HCT116 (cell line): ENCODE measurements at regions not wholly inside any gene's neighbourhood (a gene's known extent, or its start where the extent isn't known, plus 50 kb on each side); places are given as distances from the start of the nearest gene placed in this dataset.

Experiments used
- ATAC-seq: fragments of 200-7000 bp; cut with Tn5 transposase; 2 replicates; pipeline ENCODE4 v1.9.1; 2020; ENCODE audit warnings: mild to moderate bottlenecking, moderate library complexity
- BruUV-seq: library from RNA; stranded (reverse); fragments of 400-500 nt; replicated peaks from 2 replicates; lab custom pipeline; 2021; lab: Mats Ljungman, UMichigan
- CTCF ChIA-PET: fragments of 300-600 bp; sonication (Branson Sonifier 250); formaldehyde crosslinking; loops from one replicate; lab custom pipeline; 2021; ENCODE audit warnings: antibody characterized with exemption; lab: Charles Lee
- POLR2A ChIA-PET: fragments of 300-600, 350-600 bp; sonication (Branson Sonifier 250); formaldehyde crosslinking; loops from one replicate; lab custom pipeline; 2021; ENCODE audit warnings: antibody characterized with exemption; lab: Charles Lee
- RAD21 ChIA-PET, 2 experiments: fragments of 300-600 bp; sonication (Branson Sonifier 250); formaldehyde crosslinking; loops; one replicate each; lab custom pipeline; 2023; ENCODE audit warnings: low total read pairs in 2 of 2; ENCODE audit not compliant: uncharacterized antibody in 2 of 2, unreplicated experiment in 2 of 2, low non-redundant PET in 1 of 2; lab: Charles Lee
- DNase-seq: peaks from one replicate; pipeline ENCODE4 v3.0.0-alpha.2; 2010; ENCODE audit warnings: low read depth, low spot score
- H2AFZ ChIP-seq: fragments of 200-600 bp; shearing (Covaris generic), sonication (generic); 2 replicates; pipeline ENCODE4 v1.6.1; 2017; ENCODE audit warnings: low read depth, mixed run types, mixed read lengths, antibody characterized with exemption, low read length; ENCODE audit not compliant: poor library complexity, severe bottlenecking
- H3K27ac ChIP-seq: 2 replicates; pipeline ENCODE4 v1.5.1; 2012; ENCODE audit warnings: low read depth, low read length
- H3K27me3 ChIP-seq: fragments of 200-600 bp; sonication (generic); 2 replicates; pipeline ENCODE4 v1.6.1; 2016; ENCODE audit warnings: mixed run types, low read length, mixed read lengths; ENCODE audit not compliant: insufficient read depth
- H3K36me3 ChIP-seq, 2 experiments: fragments of 200-500 bp in 1 of 2; fragments of 200-600 bp in 1 of 2; sonication (Bioruptor generic) in 1 of 2; sonication (generic) in 1 of 2; 2 replicates each; pipeline versions ENCODE4 v1.5.1 to v1.6.1; 2014 to 2016; ENCODE audit warnings: low read length in 2 of 2, inconsistent platforms in 1 of 2, mixed read lengths in 1 of 2, mixed run types in 1 of 2; ENCODE audit not compliant: insufficient read depth in 2 of 2, control insufficient read depth in 1 of 2
- H3K4me1 ChIP-seq, 2 experiments: fragments of 200-600 bp in 1 of 2; sonication (generic) in 1 of 2; 2 replicates each; pipeline versions ENCODE4 v1.5.1 to v1.6.1; 2012 to 2017; ENCODE audit warnings: low read length in 2 of 2, inconsistent platforms in 1 of 2, mild to moderate bottlenecking in 1 of 2, mixed read lengths in 1 of 2, mixed run types in 1 of 2, moderate library complexity in 1 of 2; ENCODE audit not compliant: insufficient read depth in 2 of 2, control insufficient read depth in 1 of 2
- H3K4me2 ChIP-seq: fragments of 200-600 bp; sonication (generic); 2 replicates; pipeline ENCODE4 v1.6.1; 2017; ENCODE audit warnings: mixed run types, low read length, mixed read lengths
- H3K4me3 ChIP-seq, 2 experiments: fragments of 200-600 bp in 1 of 2; sonication (generic) in 1 of 2; replicated peaks in 1 of 2; 2 replicates each; pipeline ENCODE4 v1.5.1; 2011 to 2016; ENCODE audit warnings: low read length in 2 of 2, control low read depth in 1 of 2, low read depth in 1 of 2, mild to moderate bottlenecking in 1 of 2, mixed read lengths in 1 of 2, mixed run types in 1 of 2
- H3K79me2 ChIP-seq: fragments of 200-600 bp; sonication (generic); 2 replicates; pipeline ENCODE4 v1.6.1; 2017; ENCODE audit warnings: mild to moderate bottlenecking, mixed run types, low read length, moderate library complexity, mixed read lengths; ENCODE audit not compliant: insufficient read depth
- H3K9ac ChIP-seq: fragments of 200-600 bp; sonication (generic); 2 replicates; pipeline ENCODE4 v1.6.1; 2016; ENCODE audit warnings: low read length, mixed read lengths
- H3K9me2 ChIP-seq: fragments of 200-600 bp; sonication (generic), shearing (Covaris generic); 2 replicates; pipeline ENCODE4 v1.6.1; 2017; ENCODE audit warnings: mixed run types, mild to moderate bottlenecking, moderate library complexity; ENCODE audit not compliant: insufficient read depth
- H3K9me3 ChIP-seq, 2 experiments: fragments of 200-500 bp in 1 of 2; fragments of 200-600 bp in 1 of 2; sonication (Bioruptor generic) in 1 of 2; sonication (generic) in 1 of 2; 2 replicates each; pipeline ENCODE4 v1.6.1; 2014 to 2017; ENCODE audit warnings: low read length in 2 of 2, mixed read lengths in 2 of 2, inconsistent platforms in 1 of 2, low read depth in 1 of 2, mild to moderate bottlenecking in 1 of 2, mixed run types in 1 of 2, moderate library complexity in 1 of 2; ENCODE audit not compliant: control insufficient read depth in 1 of 2, insufficient read depth in 1 of 2
- H4K20me1 ChIP-seq: fragments of 200-600 bp; sonication (generic), shearing (Covaris generic); 2 replicates; pipeline ENCODE4 v1.6.1; 2017; ENCODE audit warnings: mixed run types, mild to moderate bottlenecking, moderate library complexity; ENCODE audit not compliant: insufficient read depth
- ATF3 ChIP-seq: IDR thresholded peaks from 2 replicates; pipeline ENCODE4 v1.6.1; 2012
- CEBPB ChIP-seq: IDR thresholded peaks from 2 replicates; pipeline ENCODE4 v1.6.1; 2012; ENCODE audit warnings: low read depth
- CTCF ChIP-seq, 3 experiments: fragments of 200-600 bp in 1 of 3; sonication (generic) in 1 of 3; IDR thresholded peaks in 2 of 3; conservative IDR thresholded peaks in 1 of 3; 2 replicates each; pipeline ENCODE4 v1.5.1; 2012 to 2017; ENCODE audit warnings: low read depth in 2 of 3, low read length in 2 of 3, antibody characterized with exemption in 1 of 3, borderline replicate concordance in 1 of 3, control low read depth in 1 of 3, mild to moderate bottlenecking in 1 of 3, mixed read lengths in 1 of 3, mixed run types in 1 of 3, moderate library complexity in 1 of 3; ENCODE audit not compliant: insufficient read depth in 1 of 3
- EGR1 ChIP-seq: IDR thresholded peaks from 2 replicates; pipeline ENCODE4 v1.6.1; 2012; ENCODE audit warnings: low read depth
- ELF1 ChIP-seq: IDR thresholded peaks from 2 replicates; pipeline ENCODE4 v1.6.1; 2012; ENCODE audit warnings: low read depth, borderline replicate concordance
- EZH2 ChIP-seq: fragments of 200-600 bp; sonication (generic); IDR thresholded peaks from 2 replicates; pipeline ENCODE4 v1.6.1; 2017; ENCODE audit warnings: antibody characterized with exemption, mixed run types
- EZH2phosphoT487 ChIP-seq: fragments of 200-600 bp; IDR thresholded peaks from 2 replicates; pipeline ENCODE4 v1.6.1; 2018; ENCODE audit warnings: antibody characterized with exemption, borderline replicate concordance
- JUND ChIP-seq: IDR thresholded peaks from 2 replicates; pipeline ENCODE4 v1.6.1; 2012
- POLR2A ChIP-seq: IDR thresholded peaks from 2 replicates; pipeline ENCODE4 v1.7.0; 2011; ENCODE audit warnings: borderline replicate concordance; ENCODE audit not compliant: insufficient read depth, insufficient read length; ENCODE audit errors: extremely low read depth
- POLR2AphosphoS5 ChIP-seq: IDR thresholded peaks from 2 replicates; pipeline ENCODE4 v1.6.1; 2011; ENCODE audit warnings: mild to moderate bottlenecking, low read depth, low read length, moderate library complexity
- RAD21 ChIP-seq: IDR thresholded peaks from 2 replicates; pipeline ENCODE4 v1.6.1; 2012; ENCODE audit warnings: low read depth, mild to moderate bottlenecking
- REST ChIP-seq: IDR thresholded peaks from 2 replicates; pipeline ENCODE4 v1.6.1; 2012; ENCODE audit warnings: low read depth
- SIN3A ChIP-seq: IDR thresholded peaks from 2 replicates; pipeline ENCODE4 v1.6.1; 2012; ENCODE audit warnings: low read depth
- SP1 ChIP-seq: IDR thresholded peaks from 2 replicates; pipeline ENCODE4 v1.6.1; 2012; ENCODE audit warnings: low read depth
- SRF ChIP-seq: IDR thresholded peaks from 2 replicates; pipeline ENCODE4 v1.6.1; 2012; ENCODE audit warnings: low read depth
- TCF7L2 ChIP-seq: IDR thresholded peaks from 2 replicates; pipeline ENCODE4 v1.7.0; 2011; ENCODE audit warnings: borderline replicate concordance, inconsistent platforms; ENCODE audit not compliant: insufficient read depth, insufficient read length; ENCODE audit errors: extremely low read depth
- YY1 ChIP-seq: IDR thresholded peaks from 2 replicates; pipeline ENCODE4 v1.6.1; 2011; ENCODE audit warnings: low read length, low read depth, moderate library complexity, mild to moderate bottlenecking; ENCODE audit not compliant: insufficient replicate concordance; ENCODE audit errors: extremely low read depth
- ZBTB33 ChIP-seq: IDR thresholded peaks from 2 replicates; pipeline ENCODE4 v1.6.1; 2011; ENCODE audit warnings: mild to moderate bottlenecking, low read length, moderate library complexity; ENCODE audit not compliant: insufficient replicate concordance; ENCODE audit errors: extremely low read depth
- ZFX ChIP-seq: fragments of 450-650 bp; IDR thresholded peaks from 2 replicates; pipeline ENCODE4 v1.6.1; 2017
- intact Hi-C: fragments of 100-400 bp; cut with micrococcal nuclease; formaldehyde crosslinking; loops from 2 replicates; pipeline ENCODE4 v1.10.0; 2022

GRCh38 chr2:71784734-71785511 lies 331.6 kb downstream of the DYSF start:
- DNase-seq: peak; percentile 75
- peak overlapping the region; percentile 31 for H3K9ac ChIP-seq
- H3K36me3 ChIP-seq: no peaks in the 10 kb centered on the region
- no peaks in the 10 kb centered on the region for H3K9me2 ChIP-seq
- H3K27me3 ChIP-seq: no peaks in the 10 kb centered on the region
- no peaks in the 10 kb centered on the region for H3K9me3 ChIP-seq
- H3K4me1 ChIP-seq: peaks cover 12 to 33% of the 10 kb centered on the region in 2 experiments
- H3K4me2 ChIP-seq: peak overlapping the region; percentile 73
- ChIA-PET CTCF (interaction anchor here (1.1 to 2.1 kb wide), 5 partner anchors 10 to 365 kb away, joined by 3 to 14 read pairs (median 3); no protein-coding TSS in a partner anchor), POLR2A (no interaction called here), RAD21 (no interaction called here)
- ATAC-seq: peak; percentile 94
- intact Hi-C loops: no loop called here
- H3K79me2 ChIP-seq: no peaks in the 10 kb centered on the region
- peak overlapping the region in 1 of 2 experiments; percentile 16; a peak in 2 of 4 replicates for H3K4me3 ChIP-seq
- peak overlapping the region; percentile 33; the same call in 1 of the 2 replicates for H3K27ac ChIP-seq
- H4K20me1 ChIP-seq: no peaks in the 10 kb centered on the region
- BruUV-seq: no TSS peak
- peak overlapping the region; percentile 79 for H2AFZ ChIP-seq
- 0 out of 2 replicates have a peak, but pooled peaks have one; percentile 18 for TF ChIP-seq ZFX
- no peak; the same call in 1 of the 2 replicates for TF ChIP-seq ATF3
- no peak for TF ChIP-seq ELF1
- peak; percentile 42; the same call in 1 of the 2 replicates for TF ChIP-seq POLR2AphosphoS5
- no peak for TF ChIP-seq ZBTB33
- no peak for TF ChIP-seq EGR1
- peak; percentile 85 for TF ChIP-seq SP1
- TF ChIP-seq CTCF (IDR thresholded peaks at IDR 0.05 in 2 of 3, conservative IDR thresholded peaks at IDR 0.05 in 1 of 3; ENCODE audit: borderline replicate concordance in 1 of 3, insufficient read depth in 1 of 3, low read depth in 2 of 3, low read length in 2 of 3): peak in 2 of 3 experiments; percentile 8 to 28; a peak in 1 of 6 replicates
- TF ChIP-seq JUND: peak; percentile 99
- TF ChIP-seq TCF7L2: no peak
- no peak for TF ChIP-seq EZH2
- no peak; the same call in 1 of the 2 replicates for TF ChIP-seq SRF
- no peak for TF ChIP-seq EZH2phosphoT487
- TF ChIP-seq CEBPB: no peak
- TF ChIP-seq YY1: no peak
- peak; percentile 64; the same call in 1 of the 2 replicates for TF ChIP-seq SIN3A
- TF ChIP-seq POLR2A: no peak
- no peak for TF ChIP-seq REST
- TF ChIP-seq RAD21: peak; percentile 38
